Testis (tissue), 2 donors: ENCODE measurements at regions not wholly inside any gene's neighbourhood (a gene's known extent, or its start where the extent isn't known, plus 50 kb on each side); places are given as distances from the start of the nearest gene placed in this dataset.

ENCODE experiments used
- DNase-seq: peaks from one replicate; pipeline ENCODE4 v3.0.0-alpha.2; 2019
- H3K27ac ChIP-seq, 2 donors: fragments of 200-600 bp; sonication (generic); one replicate each; pipeline ENCODE4 v1.5.1; 2019
- H3K27me3 ChIP-seq: fragments of 200-600 bp; sonication (generic); one replicate; pipeline ENCODE4 v1.5.1; 2019
- H3K36me3 ChIP-seq: fragments of 200-600 bp; sonication (generic); one replicate; pipeline ENCODE4 v1.5.1; 2017; ENCODE audit warnings: low read depth; ENCODE audit errors: missing control alignments
- H3K4me1 ChIP-seq: fragments of 200-600 bp; sonication (generic); one replicate; pipeline ENCODE4 v1.5.1; 2019
- H3K4me3 ChIP-seq, 2 donors: fragments of 200-600 bp; sonication (generic); one replicate each; pipeline ENCODE4 v1.5.1; 2017 to 2019
- H3K9me3 ChIP-seq: fragments of 200-600 bp; sonication (generic); one replicate; pipeline ENCODE4 v1.5.1; 2017
- POLR2A ChIP-seq: fragments of 450-650 bp; IDR thresholded peaks from one replicate; pipeline ENCODE4 v1.6.1; 2017; ENCODE audit warnings: antibody characterized with exemption, mild to moderate bottlenecking, moderate library complexity
- WGBS, 2 donors: methylation state at CpG; one replicate each; pipeline ENCODE4 v1.1.5; 2018; 5-methylcytosine and 5-hydroxymethylcytosine counted together
- intact Hi-C: fragments of 100-400 bp; cut with DNase I; formaldehyde crosslinking; loops from one replicate; pipeline ENCODE4 v1.15.1; 2023; ENCODE audit warnings: low total_unique reads
- TF ChIP-seq, protein P1 (sequence below), 3 experiments: fragments of 450-650 bp in 2 of 3; fragments of 200-600 bp in 1 of 3; sonication (generic) in 1 of 3; IDR thresholded peaks; one replicate each; pipeline ENCODE4 v1.5.1; 2016 to 2019; ENCODE audit warnings: antibody characterized with exemption in 3 of 3, mild to moderate bottlenecking in 2 of 3, moderate library complexity in 1 of 3

DNA sequence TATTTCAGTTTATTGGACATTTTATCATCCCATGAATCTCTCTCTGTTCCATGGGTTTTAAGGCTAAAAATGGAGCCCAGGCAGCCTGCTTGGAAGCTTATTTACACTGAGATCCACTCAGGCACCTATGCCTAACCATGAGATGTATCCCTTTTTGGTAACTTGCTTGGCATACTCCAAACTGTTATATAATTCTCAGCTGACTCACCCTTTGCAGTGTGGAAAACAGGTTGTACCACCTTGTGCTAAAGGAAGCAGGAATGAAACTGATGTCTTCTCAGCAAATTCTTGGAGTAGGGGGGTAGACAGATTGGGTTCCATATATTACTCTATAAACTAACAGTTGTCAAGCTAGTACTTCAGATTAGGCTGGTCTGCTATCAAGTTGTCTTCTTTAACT, 483.6 kb downstream of the KLF5 start:
- no peaks in the 10 kb centered on the region for H3K4me1 ChIP-seq
- no peaks in the 10 kb centered on the region for H3K36me3 ChIP-seq
- H3K27ac ChIP-seq: no peak overlapping the region
- H3K9me3 ChIP-seq: no peaks in the 10 kb centered on the region
- no peak for DNase-seq
- H3K4me3 ChIP-seq: no peak overlapping the region
- intact Hi-C loops: no loop called here
- H3K27me3 ChIP-seq: no peaks in the 10 kb centered on the region
- TF ChIP-seq, protein P1, sequence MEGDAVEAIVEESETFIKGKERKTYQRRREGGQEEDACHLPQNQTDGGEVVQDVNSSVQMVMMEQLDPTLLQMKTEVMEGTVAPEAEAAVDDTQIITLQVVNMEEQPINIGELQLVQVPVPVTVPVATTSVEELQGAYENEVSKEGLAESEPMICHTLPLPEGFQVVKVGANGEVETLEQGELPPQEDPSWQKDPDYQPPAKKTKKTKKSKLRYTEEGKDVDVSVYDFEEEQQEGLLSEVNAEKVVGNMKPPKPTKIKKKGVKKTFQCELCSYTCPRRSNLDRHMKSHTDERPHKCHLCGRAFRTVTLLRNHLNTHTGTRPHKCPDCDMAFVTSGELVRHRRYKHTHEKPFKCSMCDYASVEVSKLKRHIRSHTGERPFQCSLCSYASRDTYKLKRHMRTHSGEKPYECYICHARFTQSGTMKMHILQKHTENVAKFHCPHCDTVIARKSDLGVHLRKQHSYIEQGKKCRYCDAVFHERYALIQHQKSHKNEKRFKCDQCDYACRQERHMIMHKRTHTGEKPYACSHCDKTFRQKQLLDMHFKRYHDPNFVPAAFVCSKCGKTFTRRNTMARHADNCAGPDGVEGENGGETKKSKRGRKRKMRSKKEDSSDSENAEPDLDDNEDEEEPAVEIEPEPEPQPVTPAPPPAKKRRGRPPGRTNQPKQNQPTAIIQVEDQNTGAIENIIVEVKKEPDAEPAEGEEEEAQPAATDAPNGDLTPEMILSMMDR (IDR thresholded peaks at IDR 0.05): no peak
- no peak for TF ChIP-seq POLR2A

- no peak overlapping the region for H3K4me3 ChIP-seq
- H3K27ac ChIP-seq: no peak overlapping the region
- intact Hi-C loops: no loop called here
- TF ChIP-seq, protein P1 (IDR thresholded peaks at IDR 0.05): no peak
- TF ChIP-seq POLR2A: no peak
- WGBS, 2 donors: 85 to 95% methylated on average over 4 of the region's 4 CpGs
- no peaks in the 10 kb centered on the region for H3K4me1 ChIP-seq
- H3K9me3 ChIP-seq: no peaks in the 10 kb centered on the region
- H3K36me3 ChIP-seq: no peaks in the 10 kb centered on the region
- no peaks in the 10 kb centered on the region for H3K27me3 ChIP-seq
- DNase-seq: no peak
Measured at GRCh38 chr13:73536865-73537264, 478.1 kb downstream of the KLF5 start.

DNA sequence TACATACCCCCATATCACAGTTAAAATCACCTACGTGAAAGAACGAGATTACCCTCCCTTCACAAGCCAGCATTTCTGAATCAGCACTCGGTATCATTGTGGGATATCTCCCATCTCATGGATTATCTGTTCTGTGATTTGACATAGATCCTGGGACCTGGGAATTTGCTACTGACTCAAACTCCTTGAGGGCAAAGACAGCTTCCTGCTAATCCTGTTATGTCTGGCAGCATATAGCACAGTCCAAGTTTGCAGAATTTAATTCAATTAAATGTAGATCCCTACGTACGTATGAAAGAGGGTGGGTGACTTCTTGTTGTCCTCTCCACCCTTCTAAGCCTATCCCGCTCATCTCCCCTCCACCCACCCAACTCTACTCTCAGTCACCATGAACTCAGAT, 476.5 kb downstream of the KLF5 start:
- no peaks in the 10 kb centered on the region for H3K36me3 ChIP-seq
- H3K27me3 ChIP-seq: no peaks in the 10 kb centered on the region
- no peaks in the 10 kb centered on the region for H3K9me3 ChIP-seq
- TF ChIP-seq, protein P1 (IDR thresholded peaks at IDR 0.05): no peak
- no peak for TF ChIP-seq POLR2A
- no peak for DNase-seq
- 91 to 96% methylated on average over 6 of the region's 6 CpGs for WGBS, 2 donors
- H3K27ac ChIP-seq: no peak overlapping the region
- H3K4me1 ChIP-seq: no peaks in the 10 kb centered on the region
- intact Hi-C loops: no loop called here
- no peak overlapping the region for H3K4me3 ChIP-seq

GRCh38 chr13:73532987-73533510, 474.2 kb downstream of the KLF5 start:
- intact Hi-C loops: no loop called here
- 82 to 89% methylated on average over 2 of the region's 2 CpGs for WGBS, 2 donors
- H3K27me3 ChIP-seq: no peaks in the 10 kb centered on the region

DNA sequence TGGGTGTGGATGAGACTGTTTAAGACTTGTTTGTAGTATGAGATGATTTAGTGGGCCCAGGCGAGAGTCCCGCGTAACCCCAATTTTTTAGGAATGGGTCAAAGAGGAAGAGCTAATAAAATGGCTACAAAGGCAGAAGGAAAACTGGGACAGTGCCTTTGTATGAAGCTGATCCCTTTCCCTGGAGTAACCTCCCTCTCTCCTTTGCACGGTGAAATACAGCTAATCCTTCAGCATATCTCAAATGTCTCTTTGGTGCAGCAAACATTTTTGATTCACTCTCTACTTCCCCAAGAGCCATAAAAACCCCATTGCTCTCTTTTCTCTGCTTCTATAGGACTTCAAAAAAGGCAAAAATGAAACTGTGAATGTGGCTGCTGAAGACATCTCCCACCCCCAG, 473.8 kb downstream of the KLF5 start:
- Histone ChIP-seq H3K27ac (no peak overlapping the region), H3K4me1 (no peaks in the 10 kb centered on the region), H3K4me3 (no peak overlapping the region), H3K27me3 (no peaks in the 10 kb centered on the region), H3K36me3 (no peaks in the 10 kb centered on the region), H3K9me3 (no peaks in the 10 kb centered on the region)
- intact Hi-C loops: no loop called here
- 91 to 96% methylated on average over 4 of the region's 4 CpGs for WGBS, 2 donors
- no peak for DNase-seq
- TF ChIP-seq, protein P1 (IDR thresholded peaks at IDR 0.05): no peak
- no peak for TF ChIP-seq POLR2A

More at GRCh38 chr13:73532987-73533510, 474.2 kb downstream of the KLF5 start:
- Histone ChIP-seq H3K27ac (no peak overlapping the region), H3K9me3 (no peaks in the 10 kb centered on the region), H3K36me3 (no peaks in the 10 kb centered on the region), H3K4me1 (no peaks in the 10 kb centered on the region), H3K4me3 (no peak overlapping the region)
- DNase-seq: no peak
- no peak for TF ChIP-seq POLR2A
- TF ChIP-seq, protein P1 (IDR thresholded peaks at IDR 0.05): no peak
